ENCODE measurements at regions not wholly inside any gene's neighbourhood (a gene's known extent, or its start where the extent isn't known, plus 50 kb on each side); places are given as distances from the start of the nearest gene placed in this dataset.

DNA sequence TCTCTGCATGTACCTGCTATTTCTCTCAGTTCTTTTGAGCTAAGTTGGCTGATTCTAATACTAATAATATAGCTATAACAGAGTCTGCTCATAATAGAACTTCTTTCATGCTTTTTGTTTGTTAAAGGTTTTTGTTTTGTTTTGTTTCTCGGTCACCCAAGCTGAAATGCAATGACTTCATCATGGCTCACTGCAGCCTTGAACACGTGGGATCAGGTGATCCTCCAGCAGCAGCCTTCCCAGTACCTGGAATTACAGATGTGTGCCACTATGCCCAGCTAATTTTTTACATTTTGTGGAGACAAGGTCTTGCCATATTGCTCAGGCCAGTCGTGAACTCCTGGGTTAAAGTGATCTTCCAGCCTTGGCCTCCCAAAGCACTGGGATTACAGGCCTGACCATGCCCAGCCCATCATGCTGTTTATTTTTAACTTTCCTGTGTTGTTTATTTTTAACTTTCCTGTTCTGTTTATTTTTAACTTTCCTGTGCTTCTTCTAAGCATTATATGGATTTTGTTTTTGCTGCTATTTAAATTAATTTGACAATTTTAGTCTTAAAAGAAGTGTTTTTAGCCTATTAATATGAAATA lies 763.8 kb upstream of the CDH7 start:
- H3F3A ChIP-seq (ENCODE audit: insufficient read depth, low read length, poor library complexity, severe bottlenecking) = no peaks in the 10 kb centered on the region
- H3K9ac ChIP-seq (ENCODE audit: low read length) = no peak overlapping the region
- H2AFZ ChIP-seq (ENCODE audit: low read depth, low read length) = no peak overlapping the region
- no peaks in the 10 kb centered on the region for H3K9me3 ChIP-seq (ENCODE audit: low read length)
- no peak overlapping the region for H3K4me3 ChIP-seq (ENCODE audit: low read length)
- H3K9me2 ChIP-seq (ENCODE audit: insufficient read depth, low read length) = no peaks in the 10 kb centered on the region
- H4K20me1 ChIP-seq (ENCODE audit: insufficient read depth) = no peaks in the 10 kb centered on the region
- H3K36me3 ChIP-seq (ENCODE audit: insufficient read depth, low read length) = no peaks in the 10 kb centered on the region
- H3K27me3 ChIP-seq (ENCODE audit: insufficient read depth, low read depth, low read length) = no peaks in the 10 kb centered on the region
- H3K4me2 ChIP-seq (ENCODE audit: low read length) = no peak overlapping the region
- H3K27ac ChIP-seq (ENCODE audit: low read length) = no peak overlapping the region
- TF ChIP-seq RAD21 (conservative IDR thresholded peaks at IDR 0.05) = no peak
- no peak for TF ChIP-seq TAF1 (IDR thresholded peaks at IDR 0.05; ENCODE audit: low read depth)
- no peak for TF ChIP-seq EZH2 (IDR thresholded peaks at IDR 0.05; ENCODE audit: borderline replicate concordance, insufficient read depth, low read length, poor library complexity, severe bottlenecking)
- H3K79me2 ChIP-seq (replicated peaks; ENCODE audit: insufficient read depth, low read length) = no peaks in the 10 kb centered on the region

DNA sequence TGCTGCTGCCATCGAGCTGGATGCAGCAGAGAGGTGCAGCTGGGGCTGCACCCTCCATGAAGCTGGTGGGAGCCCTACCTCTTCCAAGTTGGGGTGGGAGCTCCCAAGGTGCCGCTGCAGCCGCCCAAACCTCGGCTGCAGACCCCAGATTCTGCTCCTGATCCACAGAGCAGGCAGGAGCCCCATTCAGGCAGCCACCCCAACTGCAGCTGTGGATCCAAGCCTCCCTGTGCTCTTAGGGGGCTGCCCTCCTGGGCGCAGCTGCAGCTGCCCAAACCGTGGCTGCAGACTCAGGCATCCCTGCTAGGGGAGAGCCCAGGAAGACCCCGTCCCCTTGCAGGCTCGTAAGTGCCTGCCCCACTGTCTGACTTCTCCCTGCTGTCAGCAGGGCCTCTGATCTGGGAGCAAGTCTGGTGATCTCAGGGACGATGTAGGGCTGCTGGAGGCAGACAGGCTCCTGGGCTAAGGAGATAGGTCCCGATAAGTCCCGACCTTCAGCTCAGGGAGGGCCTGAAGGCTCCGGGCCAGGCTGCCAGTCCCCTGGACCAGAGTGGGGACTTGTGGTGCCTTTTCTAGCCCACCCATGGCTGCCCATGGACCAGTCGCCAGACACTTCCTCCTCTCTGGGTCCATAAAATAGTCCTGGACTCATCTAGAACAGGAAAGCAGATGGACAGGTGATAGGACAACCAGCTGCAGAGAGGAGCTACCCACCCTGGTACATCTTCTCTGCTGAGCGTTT lies 767.1 kb upstream of the CDH7 start:
- H3K4me2 ChIP-seq (ENCODE audit: low read length) = no peak overlapping the region
- H3K9ac ChIP-seq (ENCODE audit: low read length) = no peak overlapping the region
- H3K27ac ChIP-seq (ENCODE audit: low read length) = no peak overlapping the region
- no peaks in the 10 kb centered on the region for H3K9me2 ChIP-seq (ENCODE audit: insufficient read depth, low read length)
- TF ChIP-seq EZH2 (IDR thresholded peaks at IDR 0.05; ENCODE audit: borderline replicate concordance, insufficient read depth, low read length, poor library complexity, severe bottlenecking) = no peak
- TF ChIP-seq SMC3 (conservative IDR thresholded peaks at IDR 0.05; ENCODE audit: poor library complexity) = no peak
- TF ChIP-seq, protein P1, sequence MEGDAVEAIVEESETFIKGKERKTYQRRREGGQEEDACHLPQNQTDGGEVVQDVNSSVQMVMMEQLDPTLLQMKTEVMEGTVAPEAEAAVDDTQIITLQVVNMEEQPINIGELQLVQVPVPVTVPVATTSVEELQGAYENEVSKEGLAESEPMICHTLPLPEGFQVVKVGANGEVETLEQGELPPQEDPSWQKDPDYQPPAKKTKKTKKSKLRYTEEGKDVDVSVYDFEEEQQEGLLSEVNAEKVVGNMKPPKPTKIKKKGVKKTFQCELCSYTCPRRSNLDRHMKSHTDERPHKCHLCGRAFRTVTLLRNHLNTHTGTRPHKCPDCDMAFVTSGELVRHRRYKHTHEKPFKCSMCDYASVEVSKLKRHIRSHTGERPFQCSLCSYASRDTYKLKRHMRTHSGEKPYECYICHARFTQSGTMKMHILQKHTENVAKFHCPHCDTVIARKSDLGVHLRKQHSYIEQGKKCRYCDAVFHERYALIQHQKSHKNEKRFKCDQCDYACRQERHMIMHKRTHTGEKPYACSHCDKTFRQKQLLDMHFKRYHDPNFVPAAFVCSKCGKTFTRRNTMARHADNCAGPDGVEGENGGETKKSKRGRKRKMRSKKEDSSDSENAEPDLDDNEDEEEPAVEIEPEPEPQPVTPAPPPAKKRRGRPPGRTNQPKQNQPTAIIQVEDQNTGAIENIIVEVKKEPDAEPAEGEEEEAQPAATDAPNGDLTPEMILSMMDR (IDR thresholded peaks at IDR 0.05; ENCODE audit: poor library complexity, severe bottlenecking) = no peak
- TF ChIP-seq MXI1 (conservative IDR thresholded peaks at IDR 0.05; ENCODE audit: poor library complexity, severe bottlenecking) = no peak
- TF ChIP-seq TAF1 (IDR thresholded peaks at IDR 0.05; ENCODE audit: low read depth) = no peak
- no peak for TF ChIP-seq POLR2AphosphoS5 (IDR thresholded peaks at IDR 0.05)
- TF ChIP-seq, protein P2, sequence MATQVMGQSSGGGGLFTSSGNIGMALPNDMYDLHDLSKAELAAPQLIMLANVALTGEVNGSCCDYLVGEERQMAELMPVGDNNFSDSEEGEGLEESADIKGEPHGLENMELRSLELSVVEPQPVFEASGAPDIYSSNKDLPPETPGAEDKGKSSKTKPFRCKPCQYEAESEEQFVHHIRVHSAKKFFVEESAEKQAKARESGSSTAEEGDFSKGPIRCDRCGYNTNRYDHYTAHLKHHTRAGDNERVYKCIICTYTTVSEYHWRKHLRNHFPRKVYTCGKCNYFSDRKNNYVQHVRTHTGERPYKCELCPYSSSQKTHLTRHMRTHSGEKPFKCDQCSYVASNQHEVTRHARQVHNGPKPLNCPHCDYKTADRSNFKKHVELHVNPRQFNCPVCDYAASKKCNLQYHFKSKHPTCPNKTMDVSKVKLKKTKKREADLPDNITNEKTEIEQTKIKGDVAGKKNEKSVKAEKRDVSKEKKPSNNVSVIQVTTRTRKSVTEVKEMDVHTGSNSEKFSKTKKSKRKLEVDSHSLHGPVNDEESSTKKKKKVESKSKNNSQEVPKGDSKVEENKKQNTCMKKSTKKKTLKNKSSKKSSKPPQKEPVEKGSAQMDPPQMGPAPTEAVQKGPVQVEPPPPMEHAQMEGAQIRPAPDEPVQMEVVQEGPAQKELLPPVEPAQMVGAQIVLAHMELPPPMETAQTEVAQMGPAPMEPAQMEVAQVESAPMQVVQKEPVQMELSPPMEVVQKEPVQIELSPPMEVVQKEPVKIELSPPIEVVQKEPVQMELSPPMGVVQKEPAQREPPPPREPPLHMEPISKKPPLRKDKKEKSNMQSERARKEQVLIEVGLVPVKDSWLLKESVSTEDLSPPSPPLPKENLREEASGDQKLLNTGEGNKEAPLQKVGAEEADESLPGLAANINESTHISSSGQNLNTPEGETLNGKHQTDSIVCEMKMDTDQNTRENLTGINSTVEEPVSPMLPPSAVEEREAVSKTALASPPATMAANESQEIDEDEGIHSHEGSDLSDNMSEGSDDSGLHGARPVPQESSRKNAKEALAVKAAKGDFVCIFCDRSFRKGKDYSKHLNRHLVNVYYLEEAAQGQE (IDR thresholded peaks at IDR 0.05; ENCODE audit: borderline replicate concordance) = no peak
- TF ChIP-seq RAD21 (conservative IDR thresholded peaks at IDR 0.05) = no peak
- TF ChIP-seq EP300 (conservative IDR thresholded peaks at IDR 0.05; ENCODE audit: poor library complexity, severe bottlenecking) = no peak
- no peaks in the 10 kb centered on the region for H3K27me3 ChIP-seq (ENCODE audit: insufficient read depth, low read depth, low read length)
- no peaks in the 10 kb centered on the region for H3K79me2 ChIP-seq (replicated peaks; ENCODE audit: insufficient read depth, low read length)
- H3K9me3 ChIP-seq (ENCODE audit: low read length) = no peaks in the 10 kb centered on the region
- H4K20me1 ChIP-seq (ENCODE audit: insufficient read depth) = no peaks in the 10 kb centered on the region
- H3K36me3 ChIP-seq (ENCODE audit: insufficient read depth, low read length) = no peaks in the 10 kb centered on the region
- H3K4me3 ChIP-seq (ENCODE audit: low read length) = no peak overlapping the region
- no peak overlapping the region for H2AFZ ChIP-seq (ENCODE audit: low read depth, low read length)
- no peaks in the 10 kb centered on the region for H3F3A ChIP-seq (ENCODE audit: insufficient read depth, low read length, poor library complexity, severe bottlenecking)

Data from neural cell (in vitro differentiated cells).